HL-60 (cell line): ENCODE measurements at regions not wholly inside any gene's neighbourhood (a gene's known extent, or its start where the extent isn't known, plus 50 kb on each side); places are given as distances from the start of the nearest gene placed in this dataset.

Experiments
- DNase-seq, 2 experiments: peaks; one replicate each; pipeline ENCODE4 v3.0.0-alpha.2; 2010 to 2020; ENCODE audit warnings: low read depth in 1 of 2, low spot score in 1 of 2
- H3K27ac ChIP-seq: fragments of 250-450 bp; sonication (Bioruptor Pico); replicated peaks from 2 replicates; pipeline ENCODE4 v1.5.1; 2020; ENCODE audit warnings: mild to moderate bottlenecking, moderate library complexity
- H3K27me3 ChIP-seq: fragments of 250-450 bp; sonication (Bioruptor Pico); 2 replicates; pipeline ENCODE4 v1.5.1; 2021; ENCODE audit warnings: mild to moderate bottlenecking, moderate library complexity; ENCODE audit not compliant: insufficient read depth, poor library complexity, severe bottlenecking
- H3K4me3 ChIP-seq: replicated peaks from 2 replicates; pipeline ENCODE4 v1.5.1; 2011; ENCODE audit warnings: mild to moderate bottlenecking, control low read depth, low read length; ENCODE audit not compliant: insufficient read depth
- CTCF ChIP-seq: IDR thresholded peaks from one replicate; pipeline ENCODE4 v1.5.1; 2011; ENCODE audit warnings: low read length, control low read depth, inconsistent platforms; ENCODE audit not compliant: insufficient read depth
- GABPA ChIP-seq: IDR thresholded peaks from 2 replicates; pipeline ENCODE4 v1.6.1; 2012; ENCODE audit warnings: low read depth
- POLR2AphosphoS5 ChIP-seq: IDR thresholded peaks from 2 replicates; pipeline ENCODE4 v1.6.1; 2012; ENCODE audit warnings: low read depth
- REST ChIP-seq: IDR thresholded peaks from 2 replicates; pipeline ENCODE4 v1.6.1; 2012; ENCODE audit warnings: low read depth; ENCODE audit not compliant: insufficient replicate concordance
- SPI1 ChIP-seq: IDR thresholded peaks from 2 replicates; pipeline ENCODE4 v1.6.1; 2012; ENCODE audit warnings: low read depth, mild to moderate bottlenecking, borderline replicate concordance

DNA sequence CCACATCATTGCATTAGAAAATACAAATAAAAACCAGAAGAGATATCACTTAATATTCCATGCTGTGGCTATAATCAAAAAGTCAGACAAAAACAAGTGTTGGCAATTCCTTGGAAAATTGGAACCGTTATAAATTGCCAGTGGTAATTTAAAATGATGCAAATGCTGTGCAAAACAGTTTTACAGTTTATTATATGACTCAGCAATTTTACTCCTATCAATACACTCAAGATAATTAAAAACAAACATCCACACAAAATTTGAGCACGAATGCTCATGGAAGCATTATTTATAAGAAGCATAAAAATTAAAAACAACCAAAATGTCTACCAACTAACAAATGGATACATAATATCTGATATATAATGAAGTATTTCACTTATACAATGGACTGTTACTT is 728.8 kb downstream of the CBLN2 start:
- H3K4me3 ChIP-seq, result no peak overlapping the region
- DNase-seq, result no peak
- H3K27me3 ChIP-seq, result no peaks in the 10 kb centered on the region
- H3K27ac ChIP-seq, result no peak overlapping the region
- no peak for TF ChIP-seq CTCF
- TF ChIP-seq GABPA, result no peak
- no peak for TF ChIP-seq SPI1
- TF ChIP-seq POLR2AphosphoS5, result no peak
- TF ChIP-seq REST, result no peak

DNA sequence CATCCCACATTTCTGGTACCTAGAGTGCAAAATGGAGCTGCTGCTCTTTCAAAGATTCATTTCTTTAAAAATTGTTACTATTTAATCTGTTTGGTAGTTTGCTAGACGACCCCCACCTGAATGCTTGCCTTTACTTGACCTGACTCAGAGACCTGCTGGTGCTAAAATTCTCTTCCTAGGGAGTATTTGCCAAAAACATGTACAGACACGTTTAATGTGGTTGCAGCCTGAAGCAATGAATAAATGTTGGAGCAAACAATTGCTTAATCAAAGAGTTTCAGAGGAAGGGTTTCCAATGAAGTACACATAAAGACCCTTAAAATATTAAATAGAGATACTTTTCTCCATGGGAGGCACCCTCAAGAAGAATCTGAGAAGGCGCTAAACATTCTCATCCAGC is 734.4 kb downstream of the CBLN2 start:
- Histone ChIP-seq H3K4me3 (no peak overlapping the region), H3K27me3 (no peaks in the 10 kb centered on the region), H3K27ac (no peak overlapping the region)
- no peak for DNase-seq
- TF ChIP-seq GABPA (no peak), CTCF (no peak), POLR2AphosphoS5 (no peak), REST (no peak), SPI1 (no peak)

- no peak for DNase-seq
- no peak for TF ChIP-seq GABPA
- TF ChIP-seq POLR2AphosphoS5, result no peak
- TF ChIP-seq SPI1, result no peak
- no peak for TF ChIP-seq CTCF
- TF ChIP-seq REST, result no peak
- H3K4me3 ChIP-seq, result no peak overlapping the region
- H3K27me3 ChIP-seq, result no peaks in the 10 kb centered on the region
- no peak overlapping the region for H3K27ac ChIP-seq
These were observed 735.5 kb downstream of the CBLN2 start for GRCh38 chr18:71808616-71809015.
